ENCODE measurements at regions not wholly inside any gene's neighbourhood (a gene's known extent, or its start where the extent isn't known, plus 50 kb on each side); places are given as distances from the start of the nearest gene placed in this dataset. TPM values are rescaled to one million over a fixed set of nuclear protein-coding genes. Genes with fewer than 3 reads are reported as not detected.

- Histone ChIP-seq H3K36me3 (replicated peaks in 1 of 2; ENCODE audit: insufficient read depth in 1 of 2, low read depth in 2 of 2) (no peaks in the 10 kb centered on the region), H3K27me3 (no peaks in the 10 kb centered on the region), H3K9me3 (no peaks in the 10 kb centered on the region), H3K4me1 (no peaks in the 10 kb centered on the region), H3K27ac (no peak overlapping the region), H3K4me3 (no peak overlapping the region)
- DNase-seq (peak in 1 of 4 donors; percentile 11), ATAC-seq (no peak)
- WGBS, 2 donors, result 85 to 88% methylated on average over 15 of the region's 15 CpGs
- intact Hi-C loops (cut with DNase I), result no loop called here
- TF ChIP-seq POLR2A (IDR thresholded peaks at IDR 0.05) (no peak), CTCF (IDR thresholded peaks at IDR 0.05) (no peak)
Observed at GRCh38 chr15:96273317-96274086, 57.0 kb upstream of the NR2F2 start.

- no peak for TF ChIP-seq CTCF (IDR thresholded peaks at IDR 0.05)
- TF ChIP-seq POLR2A (IDR thresholded peaks at IDR 0.05), result no peak
- no peak for ATAC-seq
Observed at GRCh38 chr15:96274087-96274440, 56.4 kb upstream of the NR2F2 start.

GRCh38 chr15:96274698-96275097 is 55.8 kb upstream of the NR2F2 start:
- ATAC-seq (no peak), DNase-seq (no peak)
- no peak for TF ChIP-seq CTCF (IDR thresholded peaks at IDR 0.05)
- no peak for TF ChIP-seq POLR2A (IDR thresholded peaks at IDR 0.05)
- intact Hi-C loops (cut with DNase I), result no loop called here
- no peaks in the 10 kb centered on the region for H3K4me1 ChIP-seq
- no peaks in the 10 kb centered on the region for H3K9me3 ChIP-seq
- H3K27me3 ChIP-seq, result no peaks in the 10 kb centered on the region
- H3K4me3 ChIP-seq, result no peak overlapping the region
- H3K36me3 ChIP-seq (replicated peaks in 1 of 2; ENCODE audit: insufficient read depth in 1 of 2, low read depth in 2 of 2), result no peaks in the 10 kb centered on the region
- WGBS, 2 donors, result 69 to 76% methylated on average over 2 of the region's 2 CpGs
- H3K27ac ChIP-seq, result no peak overlapping the region

More at GRCh38 chr15:96274087-96274440, 56.4 kb upstream of the NR2F2 start:
- H3K27ac ChIP-seq, result no peak overlapping the region
- intact Hi-C loops (cut with DNase I), result no loop called here
- DNase-seq, result no peak
- no peak overlapping the region for H3K4me3 ChIP-seq
- no peaks in the 10 kb centered on the region for H3K27me3 ChIP-seq
- no peaks in the 10 kb centered on the region for H3K4me1 ChIP-seq
- H3K36me3 ChIP-seq (replicated peaks in 1 of 2; ENCODE audit: insufficient read depth in 1 of 2, low read depth in 2 of 2), result no peaks in the 10 kb centered on the region
- no peaks in the 10 kb centered on the region for H3K9me3 ChIP-seq
- WGBS, 2 donors, result 63 to 68% methylated on average over 7 of the region's 7 CpGs

- H3K36me3 ChIP-seq (replicated peaks in 1 of 2; ENCODE audit: insufficient read depth in 1 of 2, low read depth in 2 of 2), result no peaks in the 10 kb centered on the region
- intact Hi-C loops (cut with DNase I), result no loop called here
- WGBS, 2 donors, result 87 to 90% methylated on average over 4 of the region's 4 CpGs
- no peaks in the 10 kb centered on the region for H3K4me1 ChIP-seq
- H3K27ac ChIP-seq, result no peak overlapping the region
- ATAC-seq (no peak), DNase-seq (no peak)
- H3K9me3 ChIP-seq, result no peaks in the 10 kb centered on the region
- no peak overlapping the region for H3K4me3 ChIP-seq
- TF ChIP-seq CTCF (IDR thresholded peaks at IDR 0.05) (no peak), POLR2A (IDR thresholded peaks at IDR 0.05) (no peak)
- H3K27me3 ChIP-seq, result no peaks in the 10 kb centered on the region
Observed at GRCh38 chr15:96276438-96277210, 53.9 kb upstream of the NR2F2 start.

Small RNA genes in the stretch of these regions (small RNA-seq; reads per million reads assigned to genes)
- gene AC012409.4 (not detected), gene RNU2-3P (0.28 reads per million)

All from body of pancreas (tissue), 4 donors.